Thoracic aorta (tissue), 2 donors: ENCODE measurements at regions not wholly inside any gene's neighbourhood (a gene's known extent, or its start where the extent isn't known, plus 50 kb on each side); places are given as distances from the start of the nearest gene placed in this dataset.

ENCODE experiments used
- ATAC-seq: fragments of 150-250 bp; one replicate; pipeline ENCODE4 v1.8.0; 2017; ENCODE audit warnings: low read depth; ENCODE audit not compliant: insufficient number of reproducible peaks, low FRiP score
- DNase-seq: peaks from one replicate; pipeline ENCODE4 v3.0.0-alpha.2; 2020; ENCODE audit warnings: low spot score
- H3K27ac ChIP-seq, 2 donors: fragments of 200-600 bp; sonication (generic); 1 replicate in 1 of 2; 2 replicates in 1 of 2; pipeline ENCODE4 v1.5.1; 2016; ENCODE audit warnings: mild to moderate bottlenecking in 2 of 2, moderate library complexity in 2 of 2
- H3K27me3 ChIP-seq: fragments of 200-600 bp; sonication (generic); replicated peaks from 2 replicates; pipeline ENCODE4 v1.6.0; 2016; ENCODE audit warnings: mild to moderate bottlenecking; ENCODE audit not compliant: insufficient read depth
- H3K36me3 ChIP-seq: fragments of 200-600 bp; sonication (generic); one replicate; pipeline ENCODE4 v1.5.1; 2016
- H3K4me1 ChIP-seq, 2 donors: fragments of 200-600 bp; sonication (generic); 1 replicate in 1 of 2; 2 replicates in 1 of 2; pipeline versions ENCODE4 v1.5.1 to v1.6.0; 2016; ENCODE audit warnings: low read depth in 2 of 2, mild to moderate bottlenecking in 1 of 2; ENCODE audit not compliant: control insufficient read depth in 1 of 2
- H3K4me3 ChIP-seq: fragments of 200-600 bp; sonication (generic); 2 replicates; pipeline ENCODE4 v1.5.1; 2016; ENCODE audit warnings: mild to moderate bottlenecking
- H3K9me3 ChIP-seq: fragments of 200-600 bp; sonication (generic); 2 replicates; pipeline ENCODE4 v1.5.1; 2016
- CTCF ChIP-seq: fragments of 200-600 bp; sonication (generic); IDR thresholded peaks from one replicate; pipeline ENCODE4 v1.5.1; 2019; ENCODE audit warnings: antibody characterized with exemption

GRCh38 chr2:100667801-100668200 is 105.0 kb downstream of the PDCL3 start:
- Histone ChIP-seq H3K27me3 (no peaks in the 10 kb centered on the region), H3K4me3 (no peak overlapping the region), H3K4me1 (no peaks in the 10 kb centered on the region), H3K9me3 (no peaks in the 10 kb centered on the region), H3K36me3 (no peaks in the 10 kb centered on the region), H3K27ac (no peak overlapping the region)
- DNase-seq (no peak), ATAC-seq (no peak)
- no peak for TF ChIP-seq CTCF

GRCh38 chr2:100670232-100670631 is 107.4 kb downstream of the PDCL3 start:
- no peaks in the 10 kb centered on the region for H3K4me1 ChIP-seq
- no peak for DNase-seq
- no peak for TF ChIP-seq CTCF
- no peak overlapping the region for H3K4me3 ChIP-seq
- no peaks in the 10 kb centered on the region for H3K27me3 ChIP-seq
- no peak for ATAC-seq
- H3K36me3 ChIP-seq = no peaks in the 10 kb centered on the region
- no peaks in the 10 kb centered on the region for H3K9me3 ChIP-seq
- H3K27ac ChIP-seq = no peak overlapping the region

GRCh38 chr2:100673115-100673514 is 110.3 kb downstream of the PDCL3 start:
- Histone ChIP-seq H3K4me3 (no peak overlapping the region), H3K9me3 (no peaks in the 10 kb centered on the region), H3K27me3 (no peaks in the 10 kb centered on the region), H3K27ac (no peak overlapping the region), H3K4me1 (no peaks in the 10 kb centered on the region), H3K36me3 (no peaks in the 10 kb centered on the region)
- DNase-seq = no peak
- no peak for ATAC-seq
- TF ChIP-seq CTCF = no peak

- no peak for DNase-seq
- no peaks in the 10 kb centered on the region for H3K36me3 ChIP-seq
- no peaks in the 10 kb centered on the region for H3K27me3 ChIP-seq
- no peak for ATAC-seq
- H3K9me3 ChIP-seq = no peaks in the 10 kb centered on the region
- no peak overlapping the region for H3K27ac ChIP-seq
- no peak for TF ChIP-seq CTCF
- no peak overlapping the region for H3K4me3 ChIP-seq
- H3K4me1 ChIP-seq = no peaks in the 10 kb centered on the region
Measured at GRCh38 chr2:100673691-100674485, 111.1 kb downstream of the PDCL3 start.

- Histone ChIP-seq H3K4me3 (no peak overlapping the region), H3K4me1 (no peaks in the 10 kb centered on the region), H3K27me3 (no peaks in the 10 kb centered on the region), H3K36me3 (no peaks in the 10 kb centered on the region), H3K9me3 (no peaks in the 10 kb centered on the region), H3K27ac (no peak overlapping the region)
- no peak for TF ChIP-seq CTCF
- ATAC-seq (no peak), DNase-seq (no peak)
Measured at GRCh38 chr2:100674666-100675065, 111.9 kb downstream of the PDCL3 start.
